Uterus (tissue), 2 donors: ENCODE measurements at regions not wholly inside any gene's neighbourhood (a gene's known extent, or its start where the extent isn't known, plus 50 kb on each side); places are given as distances from the start of the nearest gene placed in this dataset.

Experiments used
- CTCF ChIP-seq, 4 experiments: fragments of 200-600 bp in 2 of 4; fragments of 450-650 bp in 2 of 4; sonication (generic) in 2 of 4; IDR thresholded peaks; one replicate each; pipeline ENCODE4 v1.5.1; 2016 to 2019; ENCODE audit warnings: antibody characterized with exemption in 4 of 4, mild to moderate bottlenecking in 2 of 4, moderate library complexity in 1 of 4
- POLR2A ChIP-seq, 2 donors: fragments of 450-650 bp; IDR thresholded peaks; one replicate each; pipeline ENCODE4 v1.6.1; 2016; ENCODE audit warnings: antibody characterized with exemption in 2 of 2, mild to moderate bottlenecking in 1 of 2, moderate library complexity in 1 of 2

- TF ChIP-seq CTCF (IDR thresholded peaks at IDR 0.05): no peak
- TF ChIP-seq POLR2A (IDR thresholded peaks at IDR 0.05): no peak
Observed at GRCh38 chr10:85137253-85137652, 808.9 kb downstream of the CCSER2 start.
